GM19467 (cell line): ENCODE measurements at regions not wholly inside any gene's neighbourhood (a gene's known extent, or its start where the extent isn't known, plus 50 kb on each side); places are given as distances from the start of the nearest gene placed in this dataset.

Source experiments
- ATAC-seq: cut with Tn5 transposase; IDR thresholded peaks from one replicate; pipeline ENCODE4 v1.9.1; 2021; ENCODE audit warnings: mild to moderate bottlenecking, moderate library complexity; ENCODE audit not compliant: unreplicated experiment

- no peak for ATAC-seq
These were observed 1049.1 kb upstream of the GOT2 start for GRCh38 chr16:59783191-59783590.

DNA sequence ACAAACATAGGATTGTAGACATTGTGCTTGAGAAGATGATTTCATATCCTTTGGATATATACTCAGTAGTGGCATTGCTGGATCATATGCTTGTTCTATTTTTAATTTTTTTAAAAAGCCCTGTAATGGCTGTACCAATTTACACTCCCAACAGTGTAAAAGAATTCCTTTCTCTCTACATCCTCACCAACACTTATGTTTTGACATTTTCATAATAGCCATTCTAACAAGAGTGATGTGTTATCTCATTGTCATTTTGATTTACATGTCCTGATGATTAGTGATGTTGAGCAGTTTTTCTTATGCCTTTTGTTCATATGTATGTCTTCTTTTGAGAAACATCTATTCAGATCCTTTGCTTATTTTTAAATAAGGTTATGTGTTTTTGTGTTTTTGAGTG is 1039.2 kb upstream of the GOT2 start:
- ATAC-seq: no peak

DNA sequence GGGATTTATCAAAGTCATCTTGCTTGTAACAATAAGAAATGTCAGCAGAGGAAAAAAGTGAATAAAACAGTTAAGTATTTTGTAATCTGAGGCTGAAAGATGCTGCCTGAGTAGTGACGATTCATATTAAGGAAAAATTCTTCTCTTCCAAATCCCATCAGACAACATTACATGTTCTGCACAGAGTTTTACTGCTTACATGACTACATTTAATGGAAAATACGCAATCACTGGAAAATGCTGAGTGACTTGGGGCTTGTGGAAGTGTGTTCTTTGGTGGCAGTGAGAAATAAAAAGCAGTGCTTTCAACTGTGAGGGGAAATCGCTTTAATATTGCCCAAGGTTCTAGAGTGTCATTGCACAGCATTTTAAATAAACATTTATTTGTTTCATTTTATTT is 1025.2 kb upstream of the GOT2 start:
- ATAC-seq: no peak

DNA sequence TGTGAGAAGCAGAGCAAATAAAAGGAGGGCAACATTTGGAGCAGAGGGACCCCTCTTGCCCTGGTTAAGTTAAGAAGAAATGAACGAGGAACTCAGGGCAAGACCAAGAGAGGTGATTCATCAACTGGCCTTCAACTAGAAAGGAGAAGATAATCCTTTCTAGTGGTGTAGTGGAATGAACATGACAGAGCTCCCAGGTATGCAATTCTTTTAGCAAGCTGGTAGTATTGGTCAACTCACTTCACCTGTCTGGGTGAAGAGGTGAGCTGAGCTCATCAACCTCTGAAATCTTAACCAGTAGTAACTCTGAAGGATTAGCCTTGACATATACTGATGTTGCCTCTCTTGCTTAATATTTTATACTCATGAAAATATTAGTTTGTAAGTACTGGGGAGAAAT is 1024.7 kb upstream of the GOT2 start:
- no peak for ATAC-seq

DNA sequence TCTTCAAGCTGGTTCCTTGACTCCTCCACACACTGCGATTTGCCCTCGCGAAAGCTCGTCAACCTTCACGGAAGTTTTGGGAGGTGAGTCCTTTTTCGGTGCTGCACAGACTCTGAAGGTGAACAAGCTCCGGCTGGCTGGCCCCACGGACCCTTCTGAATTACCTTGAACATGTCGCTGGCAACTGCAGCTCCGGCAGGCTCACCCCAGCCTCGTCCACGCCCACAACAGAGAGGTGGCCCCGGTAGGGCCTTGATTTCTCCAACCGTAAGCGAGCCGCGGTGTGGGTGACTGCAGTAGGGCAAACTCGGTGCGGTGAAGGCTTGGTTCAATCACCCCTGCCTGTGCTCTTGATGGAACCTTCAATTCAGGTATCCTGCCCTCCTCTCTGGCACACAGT is 1020.7 kb upstream of the GOT2 start:
- no peak for ATAC-seq

GRCh38 chr16:59749662-59750336 is 1015.7 kb upstream of the GOT2 start:
- no peak for ATAC-seq

DNA sequence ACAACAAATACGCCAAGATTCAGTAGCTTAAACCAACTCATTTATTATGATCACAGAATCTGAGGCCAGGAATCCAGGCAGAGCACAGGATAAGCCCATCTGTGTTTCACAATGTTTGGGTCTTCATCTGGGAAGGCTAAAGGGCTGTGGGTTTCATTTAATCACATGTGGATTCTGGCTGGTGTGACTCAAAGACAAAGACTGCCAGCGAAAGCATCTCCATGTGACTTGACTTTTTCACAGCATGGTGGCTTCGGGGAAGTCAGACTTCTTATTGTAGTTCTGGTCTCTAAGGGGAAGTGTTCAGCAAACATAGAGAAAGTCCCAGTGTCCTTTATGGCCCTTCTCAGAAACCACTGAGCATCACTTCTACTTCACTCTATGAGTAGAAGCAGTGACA is 1014.4 kb upstream of the GOT2 start:
- ATAC-seq: no peak

DNA sequence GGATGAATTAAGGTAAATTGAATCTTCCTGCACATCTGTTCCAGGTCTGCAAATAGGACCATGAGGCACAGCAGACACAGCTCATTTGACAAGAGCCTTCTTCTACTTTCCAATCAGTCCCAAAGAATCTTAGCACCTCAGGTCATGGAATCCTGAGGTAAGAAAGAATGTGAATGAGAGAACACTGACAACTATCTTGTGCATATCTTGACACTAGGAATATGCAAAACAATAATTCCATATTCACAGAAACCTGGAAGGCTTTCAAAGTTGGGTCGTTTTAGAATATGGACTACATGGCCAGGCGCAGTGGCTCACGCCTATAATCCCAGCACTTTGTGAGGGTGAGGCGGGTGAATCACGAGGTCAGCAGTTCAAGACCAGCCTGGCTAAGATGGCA is 1009.4 kb upstream of the GOT2 start:
- ATAC-seq: no peak

GRCh38 chr16:59740858-59741257 is 1006.7 kb upstream of the GOT2 start:
- ATAC-seq: no peak

GRCh38 chr16:59737274-59737673 is 1003.2 kb upstream of the GOT2 start:
- ATAC-seq: no peak

- ATAC-seq: no peak
These were observed 999.2 kb upstream of the GOT2 start for GRCh38 chr16:59733321-59733720.

- ATAC-seq: no peak
These were observed 995.5 kb upstream of the GOT2 start for GRCh38 chr16:59729613-59730012.

GRCh38 chr16:59719121-59719520 is 985.0 kb upstream of the GOT2 start:
- no peak for ATAC-seq

- no peak for ATAC-seq
These were observed 973.5 kb upstream of the GOT2 start for GRCh38 chr16:59707436-59708226.

GRCh38 chr16:59701963-59702930 is 968.1 kb upstream of the GOT2 start:
- ATAC-seq: no peak

- no peak for ATAC-seq
These were observed 965.7 kb upstream of the GOT2 start for GRCh38 chr16:59699786-59700185.

DNA sequence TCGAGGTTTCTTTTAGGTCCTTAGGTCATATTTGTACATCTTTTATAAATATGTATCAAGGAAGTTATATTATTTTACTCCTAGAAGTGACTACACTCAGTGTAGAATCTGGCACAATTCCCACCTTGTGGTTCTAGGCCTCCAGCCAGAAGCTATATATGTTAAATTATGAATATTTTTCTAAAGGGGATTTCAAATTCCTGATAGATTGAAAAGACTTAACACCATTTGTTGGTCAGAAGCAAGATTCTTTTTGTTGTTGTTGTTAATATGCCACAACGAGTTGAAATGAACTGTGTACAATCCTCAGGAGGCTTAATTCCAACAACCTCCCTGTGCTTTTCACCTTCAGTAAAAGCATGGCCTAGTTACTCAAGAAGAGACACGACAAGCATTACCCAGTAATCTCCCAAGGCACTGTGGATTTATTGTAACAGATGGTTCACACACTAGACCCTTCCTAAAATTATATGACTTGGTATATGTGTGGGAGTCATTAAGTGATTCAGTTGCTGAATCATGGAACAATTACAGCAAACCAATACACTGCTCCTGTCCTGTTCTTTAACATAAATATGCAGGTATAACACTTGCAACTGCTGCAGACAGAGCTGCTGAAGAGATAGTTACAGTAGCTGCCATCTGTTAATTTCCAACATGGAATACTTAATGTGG is 964.4 kb upstream of the GOT2 start:
- no peak for ATAC-seq

- no peak for ATAC-seq
These were observed 963.6 kb upstream of the GOT2 start for GRCh38 chr16:59697761-59698160.

DNA sequence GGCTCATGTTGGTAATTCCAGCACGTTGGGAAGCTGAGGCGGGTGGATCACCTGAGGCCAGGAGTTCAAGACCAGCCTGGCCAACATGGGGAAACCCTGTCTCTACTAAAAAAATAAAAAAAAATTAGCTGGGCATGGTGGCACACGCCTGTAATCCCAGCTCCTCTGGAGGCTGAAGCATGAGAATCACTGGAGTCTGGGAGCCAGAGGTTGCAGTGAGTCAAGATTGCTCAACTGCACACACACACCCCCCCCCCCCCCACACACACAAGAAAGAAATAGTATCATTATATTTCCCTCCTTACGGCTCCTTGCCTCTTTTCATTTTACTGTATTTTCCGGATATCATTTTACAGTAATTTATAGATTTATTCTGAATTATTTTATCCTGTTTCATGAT is 963.1 kb upstream of the GOT2 start:
- ATAC-seq: no peak

- no peak for ATAC-seq
These were observed 962.4 kb upstream of the GOT2 start for GRCh38 chr16:59696495-59696894.

GRCh38 chr16:59690216-59690615 is 956.1 kb upstream of the GOT2 start:
- ATAC-seq: no peak
